Left ventricle myocardium superior (tissue), 1 donor: ENCODE measurements at regions not wholly inside any gene's neighbourhood (a gene's known extent, or its start where the extent isn't known, plus 50 kb on each side); places are given as distances from the start of the nearest gene placed in this dataset.

Source experiments
- ATAC-seq: fragments of 200-7000 bp; cut with Tn5 transposase; one replicate; pipeline ENCODE4 v1.9.1; 2020; ENCODE audit warnings: mild to moderate bottlenecking, moderate library complexity
- DNase-seq: peaks from one replicate; pipeline ENCODE4 v3.0.0-alpha.2; 2020
- intact Hi-C: fragments of 100-400 bp; cut with micrococcal nuclease; formaldehyde crosslinking; loops from one replicate; pipeline ENCODE4 v1.11.0; 2022
- donor health status: DM: no; HTN: yes; CAD: no; lungs with severe emphysema.

- ATAC-seq (no peak), DNase-seq (no peak)
- intact Hi-C loops = no loop called here
Observed at GRCh38 chr15:77685082-77685815, 52.5 kb upstream of the LINGO1 start.

DNA sequence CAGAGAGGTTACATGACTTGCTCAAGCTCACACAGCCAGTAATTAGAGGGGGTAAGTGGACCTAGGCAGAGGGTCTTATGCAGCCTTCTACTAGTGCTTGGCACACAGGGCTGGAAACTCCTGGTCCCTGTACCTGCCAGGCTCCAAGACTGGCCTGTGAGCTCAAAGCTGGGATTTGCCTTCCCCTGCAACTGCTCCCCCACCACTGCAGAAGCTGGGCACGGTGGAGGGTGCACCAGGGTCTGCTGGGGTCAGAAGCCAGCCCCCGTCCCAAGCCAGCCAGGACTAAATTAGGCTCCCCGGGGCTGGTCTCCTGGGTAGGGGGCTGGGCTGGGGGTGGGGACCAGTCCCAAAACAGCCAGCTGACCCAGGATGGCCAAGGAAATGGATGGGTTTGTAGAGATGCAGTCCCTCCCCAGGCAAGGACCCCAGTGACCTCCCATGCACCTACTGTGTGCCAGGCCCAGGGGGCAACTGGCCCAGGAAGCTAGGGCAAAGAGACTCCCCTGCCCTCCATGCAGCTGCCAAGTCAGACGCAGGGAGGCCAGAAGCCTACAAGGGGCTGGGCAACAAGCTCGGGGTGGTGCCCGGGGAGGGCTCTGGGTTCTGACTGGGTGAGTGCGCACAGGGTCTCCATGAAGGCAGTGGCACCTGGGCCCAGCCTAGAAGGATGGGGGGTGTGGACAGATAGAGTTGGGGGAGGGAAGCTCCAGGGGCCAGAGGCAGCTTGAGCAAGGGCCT, 51.8 kb upstream of the LINGO1 start:
- no peak for DNase-seq
- intact Hi-C loops = no loop called here
- no peak for ATAC-seq

DNA sequence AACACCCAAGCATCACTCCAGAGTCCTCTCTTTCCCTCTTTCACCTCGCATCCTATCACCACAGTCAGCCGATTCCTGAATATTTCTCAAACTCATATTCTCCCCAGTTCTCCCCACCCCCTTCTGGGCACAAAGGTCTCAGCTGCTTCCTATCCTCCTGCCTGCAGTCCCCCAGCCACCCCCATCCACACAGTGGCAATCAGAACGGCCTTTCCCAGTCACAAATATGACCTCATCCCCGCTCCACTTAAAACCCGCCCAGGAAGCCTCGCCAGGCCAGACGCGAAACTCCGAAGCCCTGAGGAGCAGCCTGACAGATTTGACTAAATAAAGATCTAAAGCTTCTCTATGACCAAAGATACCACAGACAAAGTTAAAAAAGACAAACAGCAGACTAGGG, 49.9 kb upstream of the LINGO1 start:
- ATAC-seq (no peak), DNase-seq (no peak)
- intact Hi-C loops = no loop called here
